ENCODE measurements at regions not wholly inside any gene's neighbourhood (a gene's known extent, or its start where the extent isn't known, plus 50 kb on each side); places are given as distances from the start of the nearest gene placed in this dataset.

- no peak overlapping the region for H3K27ac ChIP-seq
- no peak for DNase-seq (ENCODE audit: low spot score)
- ChIA-PET CTCF (interaction anchor here (0.6 kb wide), 1 partner anchor 38 kb away, joined by 4 read pairs; no protein-coding TSS in a partner anchor), POLR2A (ENCODE audit: low non-redundant PET) (no interaction called here)
- no peak for TF ChIP-seq CTCF (conservative IDR thresholded peaks at IDR 0.05; ENCODE audit: low read depth)
Observed at GRCh38 chr15:39213385-39213840, 367.5 kb upstream of the THBS1 start.

- POLR2A ChIA-PET (ENCODE audit: low non-redundant PET) = no interaction called here
- no peak overlapping the region for H3K27ac ChIP-seq
- DNase-seq (ENCODE audit: low spot score) = no peak
- CTCF ChIA-PET = interaction anchor here (0.7 to 0.9 kb wide), 2 partner anchors 238 to 366 kb away, joined by 3 to 4 read pairs; partner anchors contain the start of gene THBS1
- no peak for TF ChIP-seq CTCF (conservative IDR thresholded peaks at IDR 0.05; ENCODE audit: low read depth)
Observed at GRCh38 chr15:39215015-39215414, 365.9 kb upstream of the THBS1 start.

- DNase-seq (ENCODE audit: low spot score) = no peak
- no peak for TF ChIP-seq CTCF (conservative IDR thresholded peaks at IDR 0.05; ENCODE audit: low read depth)
- H3K27ac ChIP-seq = no peak overlapping the region
- CTCF ChIA-PET = interaction anchor here (0.6 kb wide), 1 partner anchor 313 kb away, joined by 4 read pairs; no protein-coding TSS in a partner anchor
- POLR2A ChIA-PET (ENCODE audit: low non-redundant PET) = no interaction called here
Observed at GRCh38 chr15:39216816-39217215, 364.1 kb upstream of the THBS1 start.

GRCh38 chr15:39219608-39220007 lies 361.3 kb upstream of the THBS1 start:
- no peak for DNase-seq (ENCODE audit: low spot score)
- ChIA-PET POLR2A (ENCODE audit: low non-redundant PET) (no interaction called here), CTCF (interaction anchor here (0.6 to 1.1 kb wide), 2 partner anchors 22 to 32 kb away, joined by 5 to 7 read pairs; no protein-coding TSS in a partner anchor)
- H3K27ac ChIP-seq = no peak overlapping the region
- no peak for TF ChIP-seq CTCF (conservative IDR thresholded peaks at IDR 0.05; ENCODE audit: low read depth)

GRCh38 chr15:39226169-39226937 lies 354.5 kb upstream of the THBS1 start:
- POLR2A ChIA-PET (ENCODE audit: low non-redundant PET) = no interaction called here
- no peak overlapping the region for H3K27ac ChIP-seq
- no peak for DNase-seq (ENCODE audit: low spot score)
- CTCF ChIA-PET = interaction anchor here (0.6 kb wide), 1 partner anchor 24 kb away, joined by 3 read pairs; no protein-coding TSS in a partner anchor
- TF ChIP-seq CTCF (conservative IDR thresholded peaks at IDR 0.05; ENCODE audit: low read depth) = no peak

- DNase-seq (ENCODE audit: low spot score) = no peak
- TF ChIP-seq CTCF (conservative IDR thresholded peaks at IDR 0.05; ENCODE audit: low read depth) = no peak
- POLR2A ChIA-PET (ENCODE audit: low non-redundant PET) = no interaction called here
- H3K27ac ChIP-seq = no peak overlapping the region
- CTCF ChIA-PET = no interaction called here
Observed at GRCh38 chr15:39227001-39227400, 353.9 kb upstream of the THBS1 start.

Measured in RWPE1 (cell line).